CD4-positive, alpha-beta T cell treated with Interleukin-4 for 1 hour (primary cell): ENCODE measurements at regions not wholly inside any gene's neighbourhood (a gene's known extent, or its start where the extent isn't known, plus 50 kb on each side); places are given as distances from the start of the nearest gene placed in this dataset.

ENCODE experiments used
- DNase-seq, 2 donors: peaks; one replicate each; pipeline ENCODE4 v3.0.0-alpha.2; 2020 to 2022

DNA sequence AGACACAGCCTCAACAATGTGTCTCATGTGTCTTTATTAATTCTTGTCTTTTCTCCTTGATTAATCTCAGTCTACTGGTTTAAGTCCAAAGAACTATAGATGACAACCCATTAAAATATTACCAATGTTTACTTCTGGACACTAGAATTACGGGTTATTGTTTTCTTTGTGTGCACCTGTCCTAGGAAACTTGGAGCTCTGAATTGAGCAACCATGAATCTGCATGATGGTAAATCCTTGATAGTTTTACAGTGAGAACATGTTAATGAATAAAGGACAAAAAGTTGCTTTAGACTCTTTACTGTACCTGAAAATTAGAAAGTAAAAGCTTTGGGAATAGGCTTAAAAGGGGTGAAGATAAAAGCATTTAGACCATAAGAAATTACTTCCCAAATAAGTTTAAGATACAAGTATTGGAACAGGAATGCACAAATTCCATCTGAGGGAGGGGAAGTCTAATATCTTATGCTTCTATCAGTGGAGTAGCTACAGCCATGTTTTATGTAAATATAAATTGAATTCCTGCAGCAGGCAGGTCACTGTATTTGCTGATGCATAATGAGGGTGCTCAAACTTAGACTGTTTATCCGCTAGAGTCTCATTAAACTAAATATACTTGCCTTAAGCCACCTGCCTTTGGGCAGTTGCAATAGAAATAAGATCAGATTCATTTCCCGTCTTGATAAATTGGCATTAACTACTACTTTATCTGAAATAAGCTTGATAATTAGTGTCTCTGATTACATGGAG is 603.7 kb upstream of the GCFC2 start:
- no peak for DNase-seq

- DNase-seq: no peak
These were observed 601.5 kb upstream of the GCFC2 start for GRCh38 chr2:76312236-76312635.

- no peak for DNase-seq
These were observed 601.0 kb upstream of the GCFC2 start for GRCh38 chr2:76311728-76312127.

DNA sequence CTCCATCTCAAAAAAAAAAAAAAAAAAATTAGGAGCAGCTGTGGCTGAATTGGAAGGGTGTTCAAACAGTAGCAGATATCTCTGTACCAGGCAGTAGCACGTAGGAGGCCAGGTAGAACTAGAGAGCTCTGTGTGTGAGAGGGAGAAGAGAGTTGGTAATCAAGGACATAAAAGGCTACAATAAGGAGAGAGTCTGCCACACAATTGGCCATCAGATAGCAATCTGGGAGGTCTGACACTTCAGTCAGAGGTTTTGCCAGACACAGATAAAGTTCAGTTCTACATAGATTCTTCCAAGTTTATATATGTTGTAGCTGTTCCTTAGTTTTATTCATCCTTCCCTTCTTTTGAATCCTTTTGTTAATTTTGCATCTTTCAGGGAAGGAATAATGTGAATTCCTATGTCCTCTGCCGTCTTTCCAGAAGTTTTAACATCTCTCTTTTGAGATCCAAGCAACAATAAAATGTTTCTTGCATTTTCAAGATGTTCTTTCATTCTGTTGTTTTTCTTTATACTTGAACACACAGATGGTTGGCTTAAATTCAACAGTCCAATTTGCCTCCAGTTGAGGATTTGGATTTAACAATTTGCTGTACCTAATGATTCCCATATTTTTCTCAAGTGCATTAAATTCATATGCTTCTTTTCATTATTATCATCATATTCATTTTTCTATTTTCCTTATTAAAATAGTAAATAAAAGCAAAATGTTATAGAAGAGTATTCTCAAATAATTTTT is 600.3 kb upstream of the GCFC2 start:
- no peak for DNase-seq

GRCh38 chr2:76307495-76307894 is 596.8 kb upstream of the GCFC2 start:
- DNase-seq: no peak

- no peak for DNase-seq
These were observed 587.3 kb upstream of the GCFC2 start for GRCh38 chr2:76298041-76298440.

DNA sequence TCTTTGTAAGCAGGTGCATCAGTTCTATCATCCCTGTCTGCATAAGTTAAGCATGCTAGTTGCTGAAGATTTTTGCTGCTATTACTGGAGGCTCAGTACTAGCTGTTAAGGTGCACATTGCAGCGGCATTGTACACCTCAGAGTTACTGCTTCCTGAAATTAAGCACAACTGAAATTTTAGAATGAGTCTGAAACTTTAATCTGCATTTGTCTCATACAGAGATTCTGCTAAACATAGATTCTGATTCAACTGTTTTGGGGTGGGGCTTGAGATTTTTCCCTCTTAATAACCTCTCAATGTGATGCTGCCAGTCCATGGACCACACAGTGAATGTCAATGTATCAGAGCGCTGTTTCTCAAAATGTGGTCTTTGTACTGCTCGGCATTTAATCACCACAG is 585.7 kb upstream of the GCFC2 start:
- DNase-seq: no peak

GRCh38 chr2:76295762-76296161 is 585.0 kb upstream of the GCFC2 start:
- no peak for DNase-seq

DNA sequence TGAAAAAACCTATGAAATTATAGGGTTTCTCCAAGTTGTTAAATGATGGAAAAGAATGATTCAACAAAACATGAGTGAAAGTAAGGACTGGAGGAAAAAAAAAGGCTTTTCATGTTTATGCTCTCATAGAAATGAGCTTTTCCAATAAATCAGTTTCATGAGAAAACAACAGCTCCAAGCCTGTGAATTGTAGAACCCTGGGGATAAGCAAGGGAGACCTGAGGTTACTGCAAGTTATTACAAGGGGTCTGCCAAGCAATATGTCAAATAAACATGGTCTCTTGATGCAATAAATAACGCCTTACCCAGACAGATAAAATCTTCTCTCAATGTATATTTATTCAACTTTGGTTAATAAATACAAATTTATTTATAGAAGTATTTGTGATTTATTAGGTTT is 577.9 kb upstream of the GCFC2 start:
- no peak for DNase-seq

DNA sequence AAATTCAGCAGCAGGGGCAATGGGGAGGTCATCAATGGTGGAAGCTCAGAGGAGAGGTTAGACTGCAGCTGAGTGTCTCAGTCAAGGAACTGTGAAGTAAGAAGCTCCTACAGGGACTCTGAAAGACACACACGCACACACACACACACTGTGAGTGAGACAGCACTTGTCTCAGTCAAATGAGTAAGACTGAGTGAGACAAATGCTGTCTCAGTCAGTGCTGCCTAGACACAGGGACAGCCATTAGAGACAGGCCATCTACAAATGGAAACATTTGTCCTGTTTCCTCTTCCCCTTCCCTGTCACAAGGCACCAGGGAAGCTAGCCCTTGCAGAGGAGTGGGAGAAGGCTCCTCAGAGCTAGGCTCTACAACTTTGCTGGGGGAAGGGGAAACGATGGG is 577.4 kb upstream of the GCFC2 start:
- DNase-seq: no peak

DNA sequence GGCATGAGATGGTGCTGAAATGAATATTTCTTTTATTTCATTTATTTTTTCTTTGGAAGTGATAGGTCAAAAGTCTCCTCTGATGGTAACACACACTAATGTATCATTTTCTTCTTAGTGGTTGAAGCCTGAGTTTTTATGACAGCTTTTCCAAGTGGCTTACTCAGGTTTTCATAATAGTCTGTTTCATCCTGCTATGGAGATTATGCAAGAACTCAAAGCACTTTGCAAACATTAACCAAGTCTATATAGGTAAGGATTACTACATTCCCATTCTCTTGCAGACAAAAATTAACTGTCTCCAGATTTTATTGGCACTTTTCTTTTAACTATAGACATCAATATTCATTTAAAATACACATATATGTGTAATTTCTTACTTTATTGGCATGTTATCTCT is 572.6 kb upstream of the GCFC2 start:
- no peak for DNase-seq

DNA sequence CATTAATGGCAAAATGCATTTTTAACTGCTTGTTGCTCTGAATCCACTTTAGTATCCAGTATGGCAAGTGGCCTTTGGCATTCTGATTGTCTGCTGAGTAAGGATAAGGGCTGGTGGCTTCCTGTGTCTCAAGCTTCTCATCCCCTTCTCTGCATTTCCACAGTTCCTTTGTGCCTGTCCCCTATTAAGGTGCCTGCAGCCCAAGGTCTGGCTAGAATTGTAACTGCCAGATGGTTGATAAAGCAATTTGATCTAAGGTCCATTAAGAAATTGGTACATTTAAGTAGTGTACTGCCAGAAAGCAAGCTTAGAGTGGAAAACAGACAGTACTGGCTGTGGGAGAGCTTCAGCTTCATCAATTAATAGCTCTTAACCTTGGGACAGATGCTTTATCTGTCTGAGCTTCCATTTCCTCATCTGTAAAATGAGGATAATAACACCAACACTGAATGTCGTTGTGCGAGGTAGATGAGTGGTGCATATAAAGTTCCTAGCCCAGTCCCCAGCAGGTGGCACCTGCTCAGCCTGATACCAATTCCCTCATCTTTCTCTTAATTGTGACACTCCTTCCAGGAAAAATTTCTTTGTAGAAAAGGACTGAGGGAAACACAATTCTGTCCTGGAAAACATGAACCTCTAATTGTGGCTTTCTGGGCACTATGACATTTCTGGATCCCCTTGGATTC is 570.6 kb upstream of the GCFC2 start:
- DNase-seq: no peak

GRCh38 chr2:76280686-76281085 is 570.0 kb upstream of the GCFC2 start:
- DNase-seq: no peak

DNA sequence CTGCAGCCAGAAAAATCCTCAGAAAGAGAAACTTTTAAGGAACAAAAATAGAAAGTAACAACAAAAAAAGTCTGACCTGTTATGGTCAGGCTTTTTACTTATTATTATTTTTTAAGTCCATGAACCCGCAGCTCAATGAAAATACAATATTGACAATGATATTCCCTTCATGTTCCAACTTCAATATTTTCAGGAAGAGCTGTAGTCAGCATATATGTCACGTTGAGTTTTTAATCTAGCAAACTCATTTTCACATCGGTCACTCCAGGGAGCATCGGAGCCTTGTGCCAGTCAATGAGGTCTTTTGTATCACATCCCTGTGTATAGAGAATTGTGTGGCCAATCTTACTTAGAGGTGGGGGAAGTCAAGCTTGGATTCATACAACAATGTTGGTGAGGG is 568.4 kb upstream of the GCFC2 start:
- DNase-seq: no peak

DNA sequence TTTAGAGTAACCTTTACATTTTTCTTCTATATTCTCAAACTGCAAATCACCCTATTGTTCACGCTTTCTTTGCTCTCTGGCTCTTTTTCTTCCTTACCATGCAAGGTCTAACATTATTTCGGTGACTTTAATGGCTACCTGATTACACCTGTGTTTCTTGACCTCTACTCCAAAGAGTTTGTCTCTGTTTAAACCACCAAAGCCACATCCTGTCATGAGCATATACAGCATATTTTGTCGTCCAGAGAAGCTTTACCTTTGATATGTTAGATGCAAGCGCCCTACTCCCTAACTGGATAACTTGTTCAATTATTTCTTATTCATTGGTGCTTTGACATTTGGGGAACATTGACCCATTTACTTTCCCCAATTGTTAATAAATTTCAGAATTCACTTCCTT is 565.1 kb upstream of the GCFC2 start:
- DNase-seq: no peak

- DNase-seq: no peak
These were observed 564.0 kb upstream of the GCFC2 start for GRCh38 chr2:76274676-76275075.

GRCh38 chr2:76274160-76274559 is 563.4 kb upstream of the GCFC2 start:
- no peak for DNase-seq

DNA sequence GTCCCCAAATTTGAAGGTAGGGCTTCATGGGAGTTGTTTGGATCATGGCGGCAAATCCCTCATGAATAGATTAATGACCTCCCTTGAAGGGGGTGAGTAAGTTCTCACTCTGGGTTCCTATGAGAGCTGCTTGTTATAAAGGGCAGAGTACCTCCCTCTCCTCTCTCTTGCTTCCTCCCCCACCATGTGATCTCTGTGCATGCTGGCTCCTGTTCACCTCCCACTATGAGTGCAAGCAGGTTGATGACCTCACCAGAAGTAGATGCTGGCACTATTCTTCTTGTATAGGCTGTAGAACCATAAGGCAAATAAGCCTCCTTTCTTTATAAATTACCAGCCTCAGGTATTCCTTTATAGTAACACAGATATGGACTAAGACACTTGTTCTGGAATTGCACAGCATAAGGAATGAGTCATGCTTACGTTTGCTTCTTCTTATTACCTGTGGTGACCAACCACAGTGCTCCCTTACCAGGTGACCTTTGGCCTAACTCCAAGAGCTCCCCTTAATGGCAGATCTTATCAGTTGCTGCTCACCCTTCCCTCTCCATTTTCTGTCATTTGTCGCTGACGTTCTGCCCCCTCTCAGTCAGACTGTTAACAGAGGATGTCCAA is 559.5 kb upstream of the GCFC2 start:
- no peak for DNase-seq

DNA sequence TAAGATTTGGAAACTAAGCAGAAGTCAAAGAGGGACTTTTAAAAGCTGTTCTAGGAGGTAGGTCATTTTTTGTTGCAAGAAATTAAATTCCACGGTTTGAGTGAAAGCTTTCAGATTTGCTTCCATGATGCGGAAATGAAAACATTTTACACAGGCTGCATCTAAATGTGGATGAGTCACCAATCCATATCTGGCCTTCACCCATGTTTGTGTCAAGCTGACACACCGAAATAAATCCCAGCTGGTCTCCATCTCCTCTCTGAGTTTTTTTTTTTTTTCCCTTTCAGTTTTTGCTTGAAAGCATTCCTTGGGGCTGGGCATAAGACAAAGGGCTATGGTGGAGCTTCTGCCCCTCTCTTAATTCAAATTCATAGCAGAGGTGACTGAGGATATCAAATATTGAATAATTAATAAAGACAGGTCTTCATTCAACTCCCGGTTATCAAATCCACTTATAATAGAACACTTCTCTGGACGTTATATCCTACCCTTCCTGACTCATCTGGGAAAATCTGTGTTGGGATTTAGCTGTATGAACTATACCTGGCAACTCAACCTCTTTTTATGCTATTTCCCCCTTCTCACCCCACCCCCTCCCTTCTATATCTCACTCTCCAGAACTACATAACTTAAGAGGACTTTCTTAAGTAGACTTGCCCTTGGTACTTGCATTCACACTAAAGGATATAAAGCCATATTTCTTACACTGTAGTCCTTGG is 558.3 kb upstream of the GCFC2 start:
- DNase-seq: no peak

DNA sequence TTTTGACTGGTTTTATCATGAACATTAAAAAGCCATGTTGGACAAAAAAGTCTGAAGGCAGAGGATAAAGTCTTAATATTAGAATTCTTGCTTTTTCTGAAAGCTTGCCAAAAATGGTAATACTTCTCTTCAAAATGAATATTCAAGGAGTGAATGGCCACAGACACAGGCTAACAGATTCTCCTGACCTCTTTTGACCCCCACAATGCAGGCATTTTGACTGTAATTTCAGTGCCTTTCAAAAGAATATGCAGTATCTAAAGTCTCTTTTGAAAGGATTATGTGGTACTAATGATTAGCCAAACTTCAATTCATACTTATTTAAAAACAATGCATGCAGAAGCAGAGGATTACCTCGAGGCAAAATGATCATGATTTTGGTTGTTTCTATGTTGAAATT is 557.8 kb upstream of the GCFC2 start:
- no peak for DNase-seq

GRCh38 chr2:76257802-76258201 is 547.1 kb upstream of the GCFC2 start:
- DNase-seq: no peak

- DNase-seq: no peak
These were observed 545.9 kb upstream of the GCFC2 start for GRCh38 chr2:76256458-76257088.
